ENCODE measurements at regions not wholly inside any gene's neighbourhood (a gene's known extent, or its start where the extent isn't known, plus 50 kb on each side); places are given as distances from the start of the nearest gene placed in this dataset.
"Not testable (repeated sequence)": the region's sequence is repeated elsewhere in the genome, so short reads cannot be mapped to it uniquely, and the experiment has no call there.

GRCh38 chr18:71370671-71371445, 1082.0 kb downstream of the SOCS6 start:
- no peak for DNase-seq (ENCODE audit: low read depth in 2 of 2)

GRCh38 chr18:71370095-71370494, 1081.2 kb downstream of the SOCS6 start:
- no peak for DNase-seq (ENCODE audit: low read depth in 2 of 2)

- DNase-seq (ENCODE audit: low read depth in 2 of 2): no peak
These were observed 1073.3 kb downstream of the SOCS6 start for GRCh38 chr18:71362140-71362539.

GRCh38 chr18:71355599-71355998, 1066.8 kb downstream of the SOCS6 start:
- DNase-seq (ENCODE audit: low read depth in 2 of 2): not testable (repeated sequence)

- DNase-seq (ENCODE audit: low read depth in 2 of 2): no peak
These were observed 1063.8 kb downstream of the SOCS6 start for GRCh38 chr18:71352618-71353017.

- DNase-seq (ENCODE audit: low read depth in 2 of 2): no peak
These were observed 1047.8 kb downstream of the SOCS6 start for GRCh38 chr18:71336576-71337210.

- no peak for DNase-seq (ENCODE audit: low read depth in 2 of 2)
These were observed 1040.7 kb downstream of the SOCS6 start for GRCh38 chr18:71329563-71329962.

GRCh38 chr18:71329114-71329513, 1040.3 kb downstream of the SOCS6 start:
- DNase-seq (ENCODE audit: low read depth in 2 of 2): no peak

GRCh38 chr18:71327850-71328249, 1039.0 kb downstream of the SOCS6 start:
- DNase-seq (ENCODE audit: low read depth in 2 of 2): no peak

GRCh38 chr18:71327441-71327840, 1038.6 kb downstream of the SOCS6 start:
- DNase-seq (ENCODE audit: low read depth in 2 of 2): no peak

GRCh38 chr18:71326826-71327225, 1038.0 kb downstream of the SOCS6 start:
- DNase-seq (ENCODE audit: low read depth in 2 of 2): no peak

- DNase-seq (ENCODE audit: low read depth in 2 of 2): no peak
These were observed 1035.5 kb downstream of the SOCS6 start for GRCh38 chr18:71324356-71324755.

- no peak for DNase-seq (ENCODE audit: low read depth in 2 of 2)
These were observed 1033.4 kb downstream of the SOCS6 start for GRCh38 chr18:71322201-71322600.

- DNase-seq (ENCODE audit: low read depth in 2 of 2): no peak
These were observed 1032.5 kb downstream of the SOCS6 start for GRCh38 chr18:71321319-71321718.

GRCh38 chr18:71304856-71305255, 1016.0 kb downstream of the SOCS6 start:
- DNase-seq (ENCODE audit: low read depth in 2 of 2): no peak

GRCh38 chr18:71303743-71304142, 1014.9 kb downstream of the SOCS6 start:
- not testable (repeated sequence) for DNase-seq (ENCODE audit: low read depth in 2 of 2)

GRCh38 chr18:71301596-71301995, 1012.8 kb downstream of the SOCS6 start:
- DNase-seq (ENCODE audit: low read depth in 2 of 2): no peak

- not testable (repeated sequence) for DNase-seq (ENCODE audit: low read depth in 2 of 2)
These were observed 1005.4 kb downstream of the SOCS6 start for GRCh38 chr18:71294201-71294600.

GRCh38 chr18:71293322-71293721, 1004.5 kb downstream of the SOCS6 start:
- DNase-seq (ENCODE audit: low read depth in 2 of 2): no peak

GRCh38 chr18:71287268-71287667, 998.4 kb downstream of the SOCS6 start:
- DNase-seq (ENCODE audit: low read depth in 2 of 2): no peak

GRCh38 chr18:71252351-71252865, 963.6 kb downstream of the SOCS6 start:
- no peak for DNase-seq (ENCODE audit: low read depth in 2 of 2)

- DNase-seq (ENCODE audit: low read depth in 2 of 2): no peak
These were observed 961.3 kb downstream of the SOCS6 start for GRCh38 chr18:71250191-71250590.

GRCh38 chr18:71249791-71250190, 960.9 kb downstream of the SOCS6 start:
- no peak for DNase-seq (ENCODE audit: low read depth in 2 of 2)

Measured in stimulated activated CD4-positive, alpha-beta T cell treated with anti-CD3 and anti-CD28 coated beads, Interleukin-4, amount 100 ng/mL, for 48 hours (primary cell).